ENCODE measurements at regions not wholly inside any gene's neighbourhood (a gene's known extent, or its start where the extent isn't known, plus 50 kb on each side); places are given as distances from the start of the nearest gene placed in this dataset.

- Histone ChIP-seq H3K27me3 (ENCODE audit: insufficient read depth) (no peaks in the 10 kb centered on the region), H3K36me3 (replicated peaks in 1 of 2; ENCODE audit: control insufficient read depth in 1 of 2, insufficient read depth in 2 of 2, low read length in 1 of 2) (no peaks in the 10 kb centered on the region), H2AFZ (ENCODE audit: low read depth) (no peak overlapping the region), H3K79me2 (ENCODE audit: insufficient read depth) (no peaks in the 10 kb centered on the region), H4K20me1 (ENCODE audit: insufficient read depth) (no peaks in the 10 kb centered on the region), H3K9ac (no peak overlapping the region), H3K9me2 (no peaks in the 10 kb centered on the region), H3K27ac (ENCODE audit: low read depth in 2 of 2, low read length in 1 of 2) (no peak overlapping the region), H3K4me3 (ENCODE audit: low read depth in 2 of 2, low read length in 1 of 2) (no peak overlapping the region), H3K4me1 (ENCODE audit: control insufficient read depth in 1 of 2, insufficient read depth in 2 of 2, low read depth in 1 of 2, low read length in 1 of 2) (no peaks in the 10 kb centered on the region), H3K9me3 (no peaks in the 10 kb centered on the region), H3K4me2 (no peak overlapping the region), H3F3A (replicated peaks; ENCODE audit: insufficient read depth) (no peaks in the 10 kb centered on the region)
- no peak for TF ChIP-seq CTCF (IDR thresholded peaks at IDR 0.05)
- no peak for TF ChIP-seq ZBTB33 (IDR thresholded peaks at IDR 0.05; ENCODE audit: borderline replicate concordance, low read depth)
- no peak for TF ChIP-seq REST (IDR thresholded peaks at IDR 0.05; ENCODE audit: low read depth, low read length)
- no peak for TF ChIP-seq JUND (IDR thresholded peaks at IDR 0.05)
- CTCF ChIA-PET, result no interaction called here
- POLR2A ChIA-PET, result no interaction called here
- no peak for DNase-seq
Measured at GRCh38 chr18:51503351-51503750, 305.9 kb upstream of the MEX3C start.

- no peaks in the 10 kb centered on the region for H3K4me1 ChIP-seq (ENCODE audit: control insufficient read depth in 1 of 2, insufficient read depth in 2 of 2, low read depth in 1 of 2, low read length in 1 of 2)
- no peak for DNase-seq
- no peak overlapping the region for H2AFZ ChIP-seq (ENCODE audit: low read depth)
- H3K36me3 ChIP-seq (replicated peaks in 1 of 2; ENCODE audit: control insufficient read depth in 1 of 2, insufficient read depth in 2 of 2, low read length in 1 of 2), result no peaks in the 10 kb centered on the region
- ChIA-PET POLR2A (no interaction called here), CTCF (no interaction called here)
- H3K9me3 ChIP-seq, result no peaks in the 10 kb centered on the region
- H3K9me2 ChIP-seq, result no peaks in the 10 kb centered on the region
- no peak overlapping the region for H3K9ac ChIP-seq
- no peaks in the 10 kb centered on the region for H3F3A ChIP-seq (replicated peaks; ENCODE audit: insufficient read depth)
- H3K79me2 ChIP-seq (ENCODE audit: insufficient read depth), result no peaks in the 10 kb centered on the region
- WGBS (ENCODE audit: low lambda C conversion rate), result 28% methylated on average over 3 of the region's 3 CpGs
- no peaks in the 10 kb centered on the region for H3K27me3 ChIP-seq (ENCODE audit: insufficient read depth)
- H3K4me2 ChIP-seq, result no peak overlapping the region
- no peaks in the 10 kb centered on the region for H4K20me1 ChIP-seq (ENCODE audit: insufficient read depth)
- no peak overlapping the region for H3K4me3 ChIP-seq (ENCODE audit: low read depth in 2 of 2, low read length in 1 of 2)
- H3K27ac ChIP-seq (ENCODE audit: low read depth in 2 of 2, low read length in 1 of 2), result no peak overlapping the region
- TF ChIP-seq TEAD4 (IDR thresholded peaks at IDR 0.05; ENCODE audit: borderline replicate concordance, insufficient read depth) (no peak), USF2 (IDR thresholded peaks at IDR 0.05; ENCODE audit: borderline replicate concordance, low read depth, low read length) (no peak), CHD2 (IDR thresholded peaks at IDR 0.05; ENCODE audit: low read length, partially characterized antibody) (no peak), YY1 (IDR thresholded peaks at IDR 0.05; ENCODE audit: low read depth) (no peak), PBX3 (IDR thresholded peaks at IDR 0.05) (no peak), FOSL2 (IDR thresholded peaks at IDR 0.05; ENCODE audit: borderline replicate concordance, low read depth) (no peak), JUND (IDR thresholded peaks at IDR 0.05) (no peak), CTCF (IDR thresholded peaks at IDR 0.05) (no peak), MAX (IDR thresholded peaks at IDR 0.05; ENCODE audit: low read depth) (no peak), USF1 (IDR thresholded peaks at IDR 0.05; ENCODE audit: borderline replicate concordance, low read depth) (no peak), RFX5 (IDR thresholded peaks at IDR 0.05; ENCODE audit: low read length) (no peak), RXRA (IDR thresholded peaks at IDR 0.05; ENCODE audit: borderline replicate concordance, low read depth) (no peak)
Measured at GRCh38 chr18:51506811-51507210, 309.3 kb upstream of the MEX3C start.

Measured in SK-N-SH (cell line).